ENCODE measurements at regions not wholly inside any gene's neighbourhood (a gene's known extent, or its start where the extent isn't known, plus 50 kb on each side); places are given as distances from the start of the nearest gene placed in this dataset.

GRCh38 chr2:236917164-236917563 lies 168.5 kb upstream of the COPS8 start:
- intact Hi-C loops (cut with micrococcal nuclease; ENCODE audit: unreplicated experiment) (no loop called here), in situ Hi-C loops (cut with HindIII; ENCODE audit: extremely low pct_ligation_motif_present, low pct_unique_long_range_greater_than_20kb) (no loop called here)
- no peak overlapping the region for H3K4me3 ChIP-seq (replicated peaks in 1 of 3; ENCODE audit: insufficient read depth in 1 of 3, low read depth in 2 of 3, low read length in 3 of 3)
- no peaks in the 10 kb centered on the region for H3K79me2 ChIP-seq (ENCODE audit: insufficient read depth, low read length)
- 17% methylated on average over 3 of the region's 3 CpGs for WGBS (ENCODE audit: low lambda C conversion rate)
- H3K4me2 ChIP-seq (ENCODE audit: low read depth, low read length): no peak overlapping the region
- DNase-seq (ENCODE audit: low spot score) (no peak), ATAC-seq (no peak), FAIRE-seq (no peak)
- no peaks in the 10 kb centered on the region for H4K20me1 ChIP-seq (ENCODE audit: insufficient read depth, low read length)
- H3K36me3 ChIP-seq (replicated peaks in 1 of 2; ENCODE audit: control insufficient read depth in 1 of 2, insufficient read depth in 2 of 2, low read length in 2 of 2): no peaks in the 10 kb centered on the region
- ChIA-PET CTCF (ENCODE audit: low intra/inter-chr PET ratio, low total read pairs) (no interaction called here), POLR2A (no interaction called here)
- no peak overlapping the region for H2AFZ ChIP-seq (ENCODE audit: low read length)
- BruUV-seq (replicated peaks): no TSS peak
- no peaks in the 10 kb centered on the region for H3K4me1 ChIP-seq (ENCODE audit: insufficient read depth, low read length)
- no peak overlapping the region for H3K9ac ChIP-seq (ENCODE audit: insufficient read depth, low read depth, low read length)
- TF ChIP-seq ZNF230 (CRISPR knock-in tag; IDR thresholded peaks at IDR 0.05) (no peak), ZNF562 (CRISPR knock-in tag; IDR thresholded peaks at IDR 0.05; ENCODE audit: borderline replicate concordance) (no peak), ZNF670 (CRISPR knock-in tag; IDR thresholded peaks at IDR 0.05; ENCODE audit: borderline replicate concordance) (no peak), FOXP1 (IDR thresholded peaks at IDR 0.05) (no peak), FOXP1 (CRISPR knock-in tag; IDR thresholded peaks at IDR 0.05) (no peak), PTBP1 (IDR thresholded peaks at IDR 0.05; ENCODE audit: low read depth, low read length, poor library complexity, severe bottlenecking) (no peak), ZNF550 (CRISPR knock-in tag; IDR thresholded peaks at IDR 0.05; ENCODE audit: borderline replicate concordance) (no peak), NFKBIZ (CRISPR knock-in tag; IDR thresholded peaks at IDR 0.05) (no peak), ZNF143 (CRISPR knock-in tag; IDR thresholded peaks at IDR 0.05) (no peak), HOXD1 (CRISPR knock-in tag; IDR thresholded peaks at IDR 0.05) (no peak)
- H3K27me3 ChIP-seq (ENCODE audit: control insufficient read depth in 1 of 2, insufficient read depth in 2 of 2, low read length in 2 of 2): peaks cover 2 to 21% of the 10 kb centered on the region in 2 experiments; a peak in 3 of 5 replicates
- no peaks in the 10 kb centered on the region for H3K9me3 ChIP-seq (ENCODE audit: low read length)
- H3K27ac ChIP-seq (ENCODE audit: extremely low read length, insufficient read depth, low read length): no peak overlapping the region

- 40% methylated on average over 9 of the region's 9 CpGs for WGBS (ENCODE audit: low lambda C conversion rate)
- H3K27ac ChIP-seq (ENCODE audit: extremely low read length, insufficient read depth, low read length): no peak overlapping the region
- H3K4me1 ChIP-seq (ENCODE audit: insufficient read depth, low read length): no peaks in the 10 kb centered on the region
- peaks cover 0 to 16% of the 10 kb centered on the region in 2 experiments; a peak in 3 of 5 replicates for H3K27me3 ChIP-seq (ENCODE audit: control insufficient read depth in 1 of 2, insufficient read depth in 2 of 2, low read length in 2 of 2)
- no peak for ATAC-seq
- no peak overlapping the region for H3K9ac ChIP-seq (ENCODE audit: insufficient read depth, low read depth, low read length)
- no peak for DNase-seq (ENCODE audit: low spot score)
- H3K4me2 ChIP-seq (ENCODE audit: low read depth, low read length): no peak overlapping the region
- H3K79me2 ChIP-seq (ENCODE audit: insufficient read depth, low read length): no peaks in the 10 kb centered on the region
- CTCF ChIA-PET (ENCODE audit: low intra/inter-chr PET ratio, low total read pairs): no interaction called here
- no peak overlapping the region for H2AFZ ChIP-seq (ENCODE audit: low read length)
- no peaks in the 10 kb centered on the region for H3K9me3 ChIP-seq (ENCODE audit: low read length)
- no peaks in the 10 kb centered on the region for H4K20me1 ChIP-seq (ENCODE audit: insufficient read depth, low read length)
- H3K36me3 ChIP-seq (replicated peaks in 1 of 2; ENCODE audit: control insufficient read depth in 1 of 2, insufficient read depth in 2 of 2, low read length in 2 of 2): no peaks in the 10 kb centered on the region
- POLR2A ChIA-PET: no interaction called here
- intact Hi-C loops (cut with micrococcal nuclease; ENCODE audit: unreplicated experiment): no loop called here
- in situ Hi-C loops (cut with HindIII; ENCODE audit: extremely low pct_ligation_motif_present, low pct_unique_long_range_greater_than_20kb): no loop called here
- no TSS peak for BruUV-seq (replicated peaks)
- no peak for FAIRE-seq
- TF ChIP-seq ZBTB37 (CRISPR knock-in tag; IDR thresholded peaks at IDR 0.05): no peak
- no peak for TF ChIP-seq PBX2 (CRISPR knock-in tag; IDR thresholded peaks at IDR 0.05)
- TF ChIP-seq IRX3 (CRISPR knock-in tag; IDR thresholded peaks at IDR 0.05; ENCODE audit: borderline replicate concordance, low read depth): no peak
- TF ChIP-seq YEATS4 (CRISPR knock-in tag; IDR thresholded peaks at IDR 0.05; ENCODE audit: borderline replicate concordance): no peak
- no peak for TF ChIP-seq ZNF350 (CRISPR knock-in tag; IDR thresholded peaks at IDR 0.05; ENCODE audit: borderline replicate concordance, low read depth)
- TF ChIP-seq ZNF577 (CRISPR knock-in tag; IDR thresholded peaks at IDR 0.05; ENCODE audit: borderline replicate concordance, low read depth): no peak
- TF ChIP-seq ZNF792 (CRISPR knock-in tag; IDR thresholded peaks at IDR 0.05): no peak
- TF ChIP-seq HMGA1 (CRISPR knock-in tag; conservative IDR thresholded peaks at IDR 0.05): no peak
- TF ChIP-seq TEAD2 (CRISPR knock-in tag; IDR thresholded peaks at IDR 0.05): no peak
- no peak overlapping the region for H3K4me3 ChIP-seq (replicated peaks in 1 of 3; ENCODE audit: insufficient read depth in 1 of 3, low read depth in 2 of 3, low read length in 3 of 3)
Measured at GRCh38 chr2:236918545-236918944, 167.1 kb upstream of the COPS8 start.

All from HepG2 (cell line).